ENCODE measurements at regions not wholly inside any gene's neighbourhood (a gene's known extent, or its start where the extent isn't known, plus 50 kb on each side); places are given as distances from the start of the nearest gene placed in this dataset.

- TF ChIP-seq CTCF (IDR thresholded peaks at IDR 0.05), result no peak
- TF ChIP-seq POLR2AphosphoS5 (IDR thresholded peaks at IDR 0.05), result no peak
- TF ChIP-seq POLR2A (IDR thresholded peaks at IDR 0.05), result no peak
Measured at GRCh38 chr13:109439813-109440212, 346.6 kb downstream of the IRS2 start.

Data from gastroesophageal sphincter (tissue), 3 donors.